SH-SY5Y (cell line): ENCODE measurements at regions not wholly inside any gene's neighbourhood (a gene's known extent, or its start where the extent isn't known, plus 50 kb on each side); places are given as distances from the start of the nearest gene placed in this dataset.

Experiments
- GATA2 ChIP-seq: IDR thresholded peaks from 2 replicates; pipeline ENCODE4 v1.6.1; 2011; ENCODE audit warnings: mild to moderate bottlenecking, low read depth, low read length
- GATA3 ChIP-seq: IDR thresholded peaks from 2 replicates; pipeline ENCODE4 v1.6.1; 2011; ENCODE audit warnings: low read depth, mild to moderate bottlenecking, low read length, moderate library complexity

DNA sequence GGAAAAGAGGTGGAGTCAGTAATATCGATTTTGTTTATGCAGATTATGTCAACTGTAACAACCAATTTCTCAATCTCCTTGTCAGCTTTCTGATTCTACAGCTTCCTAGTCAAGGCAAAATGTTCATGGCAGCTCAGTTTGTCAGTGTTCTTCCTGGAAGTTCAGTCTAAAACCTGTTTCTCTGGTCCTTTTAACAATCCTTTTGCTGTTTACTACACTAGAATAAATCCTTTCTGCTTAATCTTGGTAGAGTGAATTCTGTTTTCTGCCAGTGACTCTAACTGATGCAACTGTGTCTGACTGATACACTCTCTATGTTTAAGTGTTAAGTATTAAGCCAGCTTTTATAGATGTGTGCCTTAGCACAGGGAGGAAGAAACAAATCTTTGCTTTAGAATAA is 516.9 kb upstream of the KLF12 start:
- TF ChIP-seq GATA3 (no peak), GATA2 (no peak)
